B cell (primary cell): ENCODE measurements at regions not wholly inside any gene's neighbourhood (a gene's known extent, or its start where the extent isn't known, plus 50 kb on each side); places are given as distances from the start of the nearest gene placed in this dataset.

Experiments used
- ATAC-seq: fragments of 200-7000 bp; cut with Tn5 transposase; one replicate; pipeline ENCODE4 v1.10.0; 2021; ENCODE audit warnings: low read depth, mild to moderate bottlenecking, moderate number of reproducible peaks, moderate library complexity
- CTCF ChIA-PET: fragments of 350-600 bp; sonication (Branson Sonifier 250); formaldehyde crosslinking; loops from one replicate; lab custom pipeline; 2021; ENCODE audit warnings: antibody characterized with exemption, inconsistent platforms; lab: Charles Lee
- POLR2A ChIA-PET: fragments of 350-600 bp; sonication (Branson Sonifier 250); formaldehyde crosslinking; loops from one replicate; lab custom pipeline; 2021; ENCODE audit warnings: antibody characterized with exemption; lab: Charles Lee
- DNase-seq: peaks from one replicate; pipeline ENCODE4 v3.0.0; 2013
- H2AFZ ChIP-seq: 2 replicates; pipeline ENCODE4 v1.6.1; 2012; ENCODE audit warnings: mild to moderate bottlenecking, low read depth, low read length; ENCODE audit not compliant: insufficient read depth, poor library complexity, severe bottlenecking
- H3K27ac ChIP-seq, 2 donors: 1 replicate in 1 of 2; 2 replicates in 1 of 2; pipeline ENCODE4 v1.5.1; 2012 to 2013; ENCODE audit warnings: low read length in 2 of 2, mild to moderate bottlenecking in 2 of 2, moderate library complexity in 1 of 2
- H3K27me3 ChIP-seq, 4 experiments: fragments of 200-600 bp in 1 of 4; sonication (generic) in 1 of 4; replicated peaks in 1 of 4; 1 replicate in 2 of 4; 2 replicates in 2 of 4; pipeline versions ENCODE4 v1.6.1 to v1.7.0; 2013 to 2016; ENCODE audit warnings: low read length in 3 of 4, mild to moderate bottlenecking in 2 of 4, mixed read lengths in 1 of 4, moderate library complexity in 1 of 4; ENCODE audit not compliant: insufficient read depth in 4 of 4, control insufficient read depth in 3 of 4; ENCODE audit errors: control extremely low read depth in 1 of 4
- H3K36me3 ChIP-seq, 2 experiments: replicated peaks in 1 of 2; 1 replicate in 1 of 2; 2 replicates in 1 of 2; pipeline versions ENCODE4 v1.6.1 to v1.7.1; 2013; ENCODE audit warnings: low read length in 1 of 2; ENCODE audit not compliant: insufficient read depth in 2 of 2, control insufficient read depth in 1 of 2; ENCODE audit errors: control extremely low read depth in 1 of 2, extremely low read depth in 1 of 2
- H3K4me1 ChIP-seq, 2 donors: fragments of 200-600 bp in 1 of 2; sonication (generic) in 1 of 2; 1 replicate in 1 of 2; 2 replicates in 1 of 2; pipeline versions ENCODE4 v1.5.1 to v1.6.1; 2013 to 2017; ENCODE audit warnings: low read length in 2 of 2; ENCODE audit not compliant: control insufficient read depth in 2 of 2, insufficient read depth in 2 of 2
- H3K4me2 ChIP-seq: replicated peaks from 2 replicates; pipeline ENCODE3; 2012; ENCODE audit warnings: mild to moderate bottlenecking, low read depth, low read length; ENCODE audit not compliant: poor library complexity, severe bottlenecking
- H3K4me3 ChIP-seq, 5 experiments: fragments of 200-600 bp in 1 of 5; sonication (generic) in 1 of 5; 1 replicate in 3 of 5; 2 replicates in 2 of 5; pipeline versions ENCODE4 v1.5.1 to v1.7.0; 2011 to 2016; ENCODE audit warnings: low read length in 4 of 5, mild to moderate bottlenecking in 4 of 5, low read depth in 2 of 5, control low read depth in 1 of 5, moderate library complexity in 1 of 5; ENCODE audit not compliant: insufficient read depth in 1 of 5; ENCODE audit errors: control extremely low read depth in 1 of 5, extremely low read depth in 1 of 5
- H3K79me2 ChIP-seq: fragments of 200-600 bp; sonication (generic); one replicate; pipeline ENCODE4 v1.6.0; 2016; ENCODE audit warnings: low read length; ENCODE audit not compliant: control insufficient read depth, insufficient read depth
- H3K9ac ChIP-seq: fragments of 200-600 bp; sonication (generic); 2 replicates; pipeline ENCODE4 v1.6.1; 2017; ENCODE audit warnings: mild to moderate bottlenecking, low read length, moderate library complexity
- H3K9me3 ChIP-seq, 3 donors: one replicate each; pipeline versions ENCODE4 v1.6.1 to v1.7.1; 2013; ENCODE audit warnings: low read length in 2 of 3; ENCODE audit not compliant: control insufficient read depth in 2 of 3, insufficient read depth in 1 of 3; ENCODE audit errors: control extremely low read depth in 1 of 3
- H4K20me1 ChIP-seq: 2 replicates; pipeline ENCODE4 v1.6.0; 2012; ENCODE audit warnings: mild to moderate bottlenecking, low read length; ENCODE audit not compliant: insufficient read depth, control insufficient read depth, poor library complexity, severe bottlenecking
- H3K27ac Mint-ChIP-seq: one replicate; pipeline ENCODE4 v1.8.0; 2021; ENCODE audit warnings: mixed read lengths
- H3K27me3 Mint-ChIP-seq: one replicate; pipeline ENCODE4 v1.8.0; 2021; ENCODE audit warnings: mixed read lengths
- H3K4me1 Mint-ChIP-seq: one replicate; pipeline ENCODE4 v1.8.0; 2021; ENCODE audit warnings: mixed read lengths
- H3K4me3 Mint-ChIP-seq: one replicate; pipeline ENCODE4 v1.8.0; 2021; ENCODE audit warnings: mixed read lengths
- H3K9me3 Mint-ChIP-seq: one replicate; pipeline ENCODE4 v1.8.0; 2022; ENCODE audit warnings: mixed read lengths; ENCODE audit not compliant: insufficient read depth
- EZH2 ChIP-seq: IDR thresholded peaks from 2 replicates; pipeline ENCODE4 v1.6.1; 2012; ENCODE audit warnings: borderline replicate concordance, low read depth, mild to moderate bottlenecking, moderate library complexity, low read length; ENCODE audit not compliant: insufficient read depth, poor library complexity, severe bottlenecking
- WGBS: methylation state at CpG from one replicate; pipeline ENCODE4 v1.1.5; 2013; ENCODE audit warnings: missing lambda C conversion rate; ENCODE audit not compliant: insufficient coverage; 5-methylcytosine and 5-hydroxymethylcytosine counted together
- intact Hi-C: fragments of 100-400 bp; cut with micrococcal nuclease; formaldehyde crosslinking; loops from one replicate; pipeline ENCODE4 v1.10.0; 2022
- TF ChIP-seq, protein P1 (sequence below): fragments of 200-600 bp; IDR thresholded peaks from one replicate; pipeline ENCODE4 v1.8.0; 2022; ENCODE audit warnings: antibody characterized with exemption, mild to moderate bottlenecking

DNA sequence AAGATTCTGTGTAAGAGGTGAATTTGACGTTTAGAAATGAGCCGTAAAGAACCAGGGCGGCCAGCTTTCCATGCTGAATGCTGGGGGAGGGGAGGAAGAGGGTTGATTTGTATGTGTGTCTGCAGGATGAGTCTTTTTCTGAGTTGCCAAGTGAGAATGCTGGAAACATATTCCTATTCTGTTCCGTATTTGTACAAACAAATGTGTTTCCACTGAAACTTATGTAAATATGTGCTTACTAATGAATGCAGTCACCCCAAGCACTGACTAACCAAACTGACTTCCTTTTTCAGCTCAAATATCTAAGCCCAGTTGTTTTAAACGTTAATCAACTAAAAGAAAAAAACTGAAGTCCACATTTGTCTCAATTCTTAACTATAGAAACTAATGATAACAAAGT lies 74.9 kb upstream of the APCDD1 start:
- ChIA-PET CTCF (no interaction called here), POLR2A (no interaction called here)
- no peaks in the 10 kb centered on the region for H3K4me1 ChIP-seq
- no peak overlapping the region for H3K9ac ChIP-seq
- intact Hi-C loops, result no loop called here
- Mint-ChIP-seq H3K4me3 (no peak overlapping the region), H3K27ac (no peak overlapping the region), H3K4me1 (peaks cover 3% of the 10 kb centered on the region), H3K9me3 (no peaks in the 10 kb centered on the region), H3K27me3 (peaks cover 12% of the 10 kb centered on the region)
- H3K79me2 ChIP-seq, result no peaks in the 10 kb centered on the region
- H4K20me1 ChIP-seq, result no peaks in the 10 kb centered on the region
- no peaks in the 10 kb centered on the region for H3K9me3 ChIP-seq
- DNase-seq, result no peak
- no peak for TF ChIP-seq EZH2
- H2AFZ ChIP-seq, result peak overlapping the region; percentile 5
- ATAC-seq, result no peak
- no peak overlapping the region for H3K27ac ChIP-seq
- no peak overlapping the region for H3K4me3 ChIP-seq
- no peaks in the 10 kb centered on the region for H3K36me3 ChIP-seq
- H3K4me2 ChIP-seq, result no peak overlapping the region
- WGBS, result 90% methylated on average over 3 of the region's 5 CpGs
- H3K27me3 ChIP-seq, result no peaks in the 10 kb centered on the region

DNA sequence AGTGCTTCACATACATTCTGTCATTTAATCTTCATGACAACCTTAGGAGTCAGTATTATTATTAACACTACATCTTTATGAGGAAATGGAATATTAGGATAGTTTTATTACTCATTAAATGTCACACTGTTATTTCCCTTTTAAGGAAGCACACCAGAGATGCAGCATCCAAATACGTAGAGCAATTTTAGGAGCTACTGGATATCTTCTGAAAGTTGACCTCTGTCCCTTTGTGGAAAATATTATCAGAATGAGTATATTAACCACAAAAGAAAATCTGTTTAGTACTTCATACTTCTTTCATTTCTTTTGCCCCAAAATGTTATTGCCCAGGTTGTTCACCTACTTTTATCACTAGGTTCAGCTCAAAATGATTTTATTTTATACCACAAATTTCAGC lies 72.9 kb upstream of the APCDD1 start:
- Mint-ChIP-seq H3K27ac (no peak overlapping the region), H3K4me1 (peaks cover 3% of the 10 kb centered on the region), H3K4me3 (no peak overlapping the region), H3K27me3 (peaks cover 12% of the 10 kb centered on the region), H3K9me3 (no peaks in the 10 kb centered on the region)
- POLR2A ChIA-PET, result no interaction called here
- Histone ChIP-seq H3K27me3 (no peaks in the 10 kb centered on the region), H3K36me3 (no peaks in the 10 kb centered on the region), H3K9ac (no peak overlapping the region), H3K79me2 (no peaks in the 10 kb centered on the region), H3K9me3 (no peaks in the 10 kb centered on the region), H4K20me1 (no peaks in the 10 kb centered on the region), H3K4me3 (no peak overlapping the region), H3K4me1 (no peaks in the 10 kb centered on the region), H2AFZ (no peak overlapping the region), H3K27ac (no peak overlapping the region), H3K4me2 (no peak overlapping the region)
- DNase-seq, result no peak
- intact Hi-C loops, result no loop called here
- ATAC-seq, result no peak
- no CpG with 5 or more reads among the region's 1 CpG for WGBS
- TF ChIP-seq EZH2, result no peak
- TF ChIP-seq, protein P1, sequence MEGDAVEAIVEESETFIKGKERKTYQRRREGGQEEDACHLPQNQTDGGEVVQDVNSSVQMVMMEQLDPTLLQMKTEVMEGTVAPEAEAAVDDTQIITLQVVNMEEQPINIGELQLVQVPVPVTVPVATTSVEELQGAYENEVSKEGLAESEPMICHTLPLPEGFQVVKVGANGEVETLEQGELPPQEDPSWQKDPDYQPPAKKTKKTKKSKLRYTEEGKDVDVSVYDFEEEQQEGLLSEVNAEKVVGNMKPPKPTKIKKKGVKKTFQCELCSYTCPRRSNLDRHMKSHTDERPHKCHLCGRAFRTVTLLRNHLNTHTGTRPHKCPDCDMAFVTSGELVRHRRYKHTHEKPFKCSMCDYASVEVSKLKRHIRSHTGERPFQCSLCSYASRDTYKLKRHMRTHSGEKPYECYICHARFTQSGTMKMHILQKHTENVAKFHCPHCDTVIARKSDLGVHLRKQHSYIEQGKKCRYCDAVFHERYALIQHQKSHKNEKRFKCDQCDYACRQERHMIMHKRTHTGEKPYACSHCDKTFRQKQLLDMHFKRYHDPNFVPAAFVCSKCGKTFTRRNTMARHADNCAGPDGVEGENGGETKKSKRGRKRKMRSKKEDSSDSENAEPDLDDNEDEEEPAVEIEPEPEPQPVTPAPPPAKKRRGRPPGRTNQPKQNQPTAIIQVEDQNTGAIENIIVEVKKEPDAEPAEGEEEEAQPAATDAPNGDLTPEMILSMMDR, result no peak
- CTCF ChIA-PET, result no interaction called here
